ENCODE measurements at regions not wholly inside any gene's neighbourhood (a gene's known extent, or its start where the extent isn't known, plus 50 kb on each side); places are given as distances from the start of the nearest gene placed in this dataset.

DNA sequence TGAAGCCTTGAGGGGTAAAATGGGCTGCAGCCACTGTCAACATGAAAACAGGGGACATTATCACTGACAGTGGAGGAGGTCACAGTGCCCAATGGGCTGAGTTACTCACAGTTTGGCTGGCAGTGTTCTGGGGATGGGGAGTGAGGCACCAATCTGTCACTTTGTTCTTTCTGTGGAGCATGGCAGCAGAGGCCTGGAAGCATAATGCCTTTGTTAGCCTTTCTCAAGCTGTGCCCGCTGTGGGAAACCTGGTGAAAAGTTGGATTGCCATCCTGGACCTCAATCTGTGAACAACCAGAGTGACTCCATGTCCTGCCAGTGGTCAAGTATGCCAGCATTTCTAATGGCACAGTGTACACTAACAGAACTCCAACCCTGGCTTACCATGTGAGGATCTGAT, 143.6 kb downstream of the OR2B2 start:
- TF ChIP-seq, protein P1, sequence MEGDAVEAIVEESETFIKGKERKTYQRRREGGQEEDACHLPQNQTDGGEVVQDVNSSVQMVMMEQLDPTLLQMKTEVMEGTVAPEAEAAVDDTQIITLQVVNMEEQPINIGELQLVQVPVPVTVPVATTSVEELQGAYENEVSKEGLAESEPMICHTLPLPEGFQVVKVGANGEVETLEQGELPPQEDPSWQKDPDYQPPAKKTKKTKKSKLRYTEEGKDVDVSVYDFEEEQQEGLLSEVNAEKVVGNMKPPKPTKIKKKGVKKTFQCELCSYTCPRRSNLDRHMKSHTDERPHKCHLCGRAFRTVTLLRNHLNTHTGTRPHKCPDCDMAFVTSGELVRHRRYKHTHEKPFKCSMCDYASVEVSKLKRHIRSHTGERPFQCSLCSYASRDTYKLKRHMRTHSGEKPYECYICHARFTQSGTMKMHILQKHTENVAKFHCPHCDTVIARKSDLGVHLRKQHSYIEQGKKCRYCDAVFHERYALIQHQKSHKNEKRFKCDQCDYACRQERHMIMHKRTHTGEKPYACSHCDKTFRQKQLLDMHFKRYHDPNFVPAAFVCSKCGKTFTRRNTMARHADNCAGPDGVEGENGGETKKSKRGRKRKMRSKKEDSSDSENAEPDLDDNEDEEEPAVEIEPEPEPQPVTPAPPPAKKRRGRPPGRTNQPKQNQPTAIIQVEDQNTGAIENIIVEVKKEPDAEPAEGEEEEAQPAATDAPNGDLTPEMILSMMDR (IDR thresholded peaks at IDR 0.05; ENCODE audit: insufficient read depth, low read depth, low read length): no peak
- no peak for TF ChIP-seq EZH2 (IDR thresholded peaks at IDR 0.05; ENCODE audit: insufficient read depth, low read length)

Measured in astrocyte (in vitro differentiated cells and primary cell).